Nucleus accumbens (tissue), 56 donors: ENCODE measurements at regions not wholly inside any gene's neighbourhood (a gene's known extent, or its start where the extent isn't known, plus 50 kb on each side); places are given as distances from the start of the nearest gene placed in this dataset.
"Not testable (repeated sequence)": the region's sequence is repeated elsewhere in the genome, so short reads cannot be mapped to it uniquely, and the experiment has no call there.

Experiments used
- DNase-seq, 56 donors: peaks; one replicate each; lab custom pipeline; 2025; lab: John Stamatoyannopoulos, UW

- no peak for DNase-seq
Measured at GRCh38 chr5:84518862-84519261, 134.2 kb upstream of the EDIL3 start.

- no peak for DNase-seq
Measured at GRCh38 chr5:84518370-84518769, 133.7 kb upstream of the EDIL3 start.

DNA sequence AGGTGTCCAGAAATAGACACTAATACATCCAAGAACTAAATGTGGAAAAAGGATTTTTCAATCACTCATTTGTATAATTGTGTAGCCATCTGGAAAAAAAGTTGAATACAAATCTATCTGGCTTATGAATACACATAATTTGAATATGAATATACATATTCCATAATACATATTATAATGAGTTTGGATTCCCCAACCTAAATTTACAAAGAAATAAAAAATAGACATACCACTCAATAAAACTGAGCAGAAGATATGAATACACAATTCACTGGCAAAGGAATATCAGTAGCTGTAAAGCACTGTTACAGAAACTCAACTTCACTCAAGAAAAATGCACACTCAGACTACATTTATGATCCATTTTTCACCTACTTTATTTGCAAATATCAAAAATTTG, 121.9 kb upstream of the EDIL3 start:
- DNase-seq: no peak

DNA sequence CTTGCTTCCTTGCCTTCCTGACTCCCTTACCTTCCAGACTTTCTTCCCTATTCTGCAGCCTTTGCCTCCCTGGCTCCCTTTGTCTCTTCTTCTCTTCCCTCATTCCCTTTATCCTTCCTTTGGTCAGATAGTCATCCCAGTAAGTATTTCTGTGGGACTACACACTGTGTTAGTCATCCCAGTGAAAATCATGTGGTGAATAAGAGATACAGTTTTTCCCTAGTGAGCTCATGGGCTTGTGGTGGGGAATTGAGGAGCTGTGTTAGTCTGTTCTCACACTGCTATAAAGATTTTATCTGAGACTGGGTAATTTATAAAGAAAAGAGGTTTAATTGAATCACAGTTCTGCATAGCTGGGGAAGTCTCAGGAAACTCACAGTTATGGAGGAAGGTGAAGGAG, 109.8 kb upstream of the EDIL3 start:
- no peak for DNase-seq

DNA sequence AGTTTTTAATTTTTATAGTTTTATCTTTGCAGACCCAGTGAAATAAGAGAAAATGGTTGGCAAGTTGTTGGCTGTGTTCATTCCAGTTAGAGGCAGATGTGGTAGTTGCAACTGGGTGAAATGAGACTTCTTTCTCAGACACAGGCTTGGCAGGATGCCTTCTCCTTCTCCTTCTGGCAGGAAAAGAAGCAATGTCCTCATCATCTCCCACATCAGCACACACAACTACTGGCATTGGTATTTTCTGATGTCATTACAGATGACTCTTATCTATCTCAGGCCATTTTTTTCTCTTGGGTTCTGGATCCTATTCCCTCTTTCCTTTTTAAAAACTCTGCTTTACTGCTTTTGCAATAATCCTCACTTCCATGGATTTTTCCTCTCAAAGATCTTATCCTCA, 103.3 kb upstream of the EDIL3 start:
- DNase-seq: peak in 1 of 56 donors; percentile 7

GRCh38 chr5:84480873-84481637, 96.4 kb upstream of the EDIL3 start:
- no peak for DNase-seq

DNA sequence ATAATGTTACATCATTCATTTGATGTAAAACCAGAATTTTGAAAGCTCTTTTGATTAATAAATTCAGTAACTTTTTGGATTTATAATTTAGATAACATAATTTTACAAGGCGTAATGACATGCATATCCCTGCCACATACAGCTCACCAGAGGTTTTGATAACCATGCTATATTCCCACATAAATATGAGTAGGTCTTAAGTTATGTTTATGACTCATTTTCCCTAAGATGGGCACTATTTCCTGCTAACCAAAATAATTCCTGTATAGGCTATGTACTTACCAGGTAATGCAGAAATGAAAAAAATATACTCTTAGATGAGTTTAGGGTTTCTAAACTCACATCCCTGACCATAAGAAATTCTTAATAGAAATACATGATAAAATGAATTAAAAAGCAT, 93.9 kb upstream of the EDIL3 start:
- no peak for DNase-seq

DNA sequence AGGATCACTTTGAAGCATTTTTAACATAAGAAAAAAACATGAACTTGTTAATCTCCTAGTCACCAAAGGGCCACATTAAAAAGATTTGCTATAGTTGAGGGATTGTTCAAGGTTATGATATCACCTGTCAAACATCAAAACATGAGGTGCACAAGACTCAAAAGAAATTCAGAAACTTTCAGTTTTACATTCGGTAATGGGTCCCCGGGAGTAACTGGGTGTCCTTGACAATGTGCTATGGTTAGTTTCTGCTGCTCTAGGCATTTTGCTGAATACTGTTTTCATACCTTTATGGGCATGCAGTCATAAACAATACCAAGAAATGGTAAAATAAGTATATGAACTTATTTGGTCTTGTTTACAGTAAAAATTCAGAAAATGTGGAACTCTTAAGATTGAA, 92.8 kb upstream of the EDIL3 start:
- DNase-seq: no peak

- no peak for DNase-seq
Measured at GRCh38 chr5:84474126-84474525, 89.4 kb upstream of the EDIL3 start.

DNA sequence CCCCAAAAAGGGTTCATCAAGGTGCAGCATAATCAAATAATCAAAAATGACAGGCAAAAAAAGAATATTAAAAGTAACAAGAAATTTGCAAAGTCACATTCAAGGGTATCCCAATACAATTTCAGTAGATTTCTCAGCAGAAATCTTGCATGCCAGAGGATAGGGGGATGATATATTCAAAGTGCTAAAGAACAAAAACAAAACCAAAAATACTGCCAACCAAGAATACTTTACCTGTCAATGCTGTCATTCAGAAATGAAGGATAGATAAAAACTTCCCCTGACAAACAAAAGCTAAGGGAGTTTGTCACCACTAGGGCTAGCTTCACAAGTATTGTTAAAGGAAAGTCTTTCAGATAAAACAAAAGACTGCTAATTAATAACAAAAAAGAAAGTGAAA, 68.7 kb upstream of the EDIL3 start:
- DNase-seq: no peak

- no peak for DNase-seq
Measured at GRCh38 chr5:84450617-84451414, 66.1 kb upstream of the EDIL3 start.

GRCh38 chr5:84445049-84445685, 60.5 kb upstream of the EDIL3 start:
- no peak for DNase-seq

- no peak for DNase-seq
Measured at GRCh38 chr5:84438456-84438855, 53.8 kb upstream of the EDIL3 start.

- no peak for DNase-seq
Measured at GRCh38 chr5:84437673-84438315, 53.1 kb upstream of the EDIL3 start.

DNA sequence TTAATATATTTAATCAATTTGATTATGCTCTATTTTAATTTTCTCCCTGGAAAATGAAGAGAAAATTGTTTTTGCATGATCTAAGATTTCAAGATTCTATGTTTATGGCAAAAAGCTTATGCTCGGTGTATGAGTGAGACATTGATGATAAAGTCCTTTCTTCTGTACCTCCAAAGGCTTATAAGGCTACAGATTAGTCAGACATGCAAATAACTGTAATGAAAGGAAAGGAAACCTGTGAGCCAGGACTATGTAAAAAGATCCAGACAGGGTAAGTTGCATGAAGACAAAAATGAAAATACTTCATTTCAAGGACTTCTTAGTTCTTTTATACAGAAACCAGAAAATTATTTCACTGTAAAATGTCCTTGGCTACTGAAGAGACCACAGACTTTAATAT, 52.2 kb upstream of the EDIL3 start:
- no peak for DNase-seq

DNA sequence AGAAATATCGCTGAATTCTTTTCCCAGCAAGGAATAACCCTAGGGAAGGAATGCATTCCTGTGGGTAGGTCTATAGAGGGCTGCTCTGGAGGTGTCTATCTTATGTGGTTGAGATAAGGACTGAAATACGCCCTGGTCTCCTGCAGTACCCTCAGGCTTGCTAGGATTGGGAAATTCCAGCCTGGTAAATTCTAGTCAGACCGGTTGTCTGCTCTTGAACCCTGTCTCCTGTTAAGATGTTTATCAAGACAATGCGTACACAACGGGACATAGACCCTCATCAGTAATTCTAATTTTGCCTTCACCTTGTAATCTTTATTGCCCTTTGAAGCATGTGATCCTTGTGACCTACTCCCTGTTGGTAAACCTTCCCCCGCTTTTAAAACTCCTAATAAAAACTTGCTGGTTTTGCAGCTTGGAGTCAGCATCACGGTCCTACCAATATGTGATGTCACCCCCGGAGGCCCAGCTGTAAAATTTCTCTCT, 51.2 kb upstream of the EDIL3 start:
- DNase-seq: not testable (repeated sequence)
